NCI-H187 (cell line): ENCODE measurements at regions not wholly inside any gene's neighbourhood (a gene's known extent, or its start where the extent isn't known, plus 50 kb on each side); places are given as distances from the start of the nearest gene placed in this dataset.

ENCODE experiments used
- DNase-seq, 2 experiments: peaks; one replicate each; lab custom pipeline; 2025; lab: John Stamatoyannopoulos, UW

GRCh38 chr14:101467181-101467926, 93.9 kb upstream of the DIO3 start:
- no peak for DNase-seq

- DNase-seq = no peak
These were observed 91.7 kb upstream of the DIO3 start for GRCh38 chr14:101469382-101470247.

GRCh38 chr14:101470266-101470665, 91.0 kb upstream of the DIO3 start:
- DNase-seq = no peak

DNA sequence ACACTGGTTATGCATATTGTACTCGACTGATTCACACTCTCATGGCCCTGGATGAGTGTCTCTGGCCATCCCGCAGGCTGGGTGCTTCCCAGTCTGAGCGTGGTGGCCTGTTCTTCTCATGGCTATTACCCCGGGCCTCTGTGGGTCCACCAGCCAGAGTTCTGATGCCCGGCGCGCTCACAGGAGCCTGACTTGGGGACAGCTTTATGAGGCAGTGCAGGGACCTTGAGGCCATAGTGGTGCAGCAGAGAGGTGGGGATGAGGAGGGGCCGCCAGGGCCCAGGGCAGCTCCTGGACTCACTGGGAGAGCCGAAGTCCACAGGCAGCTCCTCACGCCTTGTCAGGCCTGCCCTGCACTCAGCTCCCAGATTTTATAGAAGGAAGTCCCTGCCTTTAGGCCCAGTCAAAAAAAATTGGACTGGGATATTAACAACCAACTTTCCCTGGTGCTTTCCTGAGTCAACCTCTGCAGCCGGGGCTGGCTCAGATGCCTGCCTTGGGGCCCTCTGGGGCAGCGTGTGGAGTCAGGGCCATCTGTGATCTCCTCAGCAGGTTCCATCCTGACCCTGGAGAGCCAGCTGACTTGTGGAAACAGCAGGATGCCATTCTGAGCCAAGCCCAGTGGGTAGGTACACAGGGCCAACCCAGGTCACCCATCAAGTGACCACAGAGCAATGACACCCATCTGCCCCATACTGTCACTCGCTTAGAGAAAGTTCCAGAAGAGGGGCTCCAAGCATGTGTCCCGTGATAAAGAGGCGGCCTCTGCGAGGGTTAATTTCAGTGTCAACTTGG, 89.4 kb upstream of the DIO3 start:
- no peak for DNase-seq

DNA sequence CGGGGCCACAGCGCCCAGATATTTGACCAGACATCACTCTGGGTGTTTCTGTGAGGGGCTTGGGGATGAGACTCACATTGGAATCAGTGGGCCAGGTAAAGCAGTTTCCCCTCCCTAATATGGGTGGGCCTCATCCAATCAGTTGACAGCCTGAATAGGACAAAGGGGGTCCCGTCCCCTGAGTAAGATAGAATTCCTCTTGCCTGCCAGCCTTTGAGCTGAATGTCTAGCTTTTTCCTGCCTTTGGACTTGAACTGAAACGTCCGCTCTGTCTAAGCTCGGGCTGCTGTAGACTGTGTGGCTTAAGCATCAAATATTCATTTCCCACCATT, 88.8 kb upstream of the DIO3 start:
- DNase-seq = no peak

GRCh38 chr14:101473045-101473729, 88.1 kb upstream of the DIO3 start:
- no peak for DNase-seq

- DNase-seq = no peak
These were observed 87.3 kb upstream of the DIO3 start for GRCh38 chr14:101473795-101474562.

GRCh38 chr14:101474563-101475455, 86.5 kb upstream of the DIO3 start:
- no peak for DNase-seq

- no peak for DNase-seq
These were observed 85.6 kb upstream of the DIO3 start for GRCh38 chr14:101475456-101476257.

GRCh38 chr14:101476258-101476915, 84.9 kb upstream of the DIO3 start:
- DNase-seq = no peak

DNA sequence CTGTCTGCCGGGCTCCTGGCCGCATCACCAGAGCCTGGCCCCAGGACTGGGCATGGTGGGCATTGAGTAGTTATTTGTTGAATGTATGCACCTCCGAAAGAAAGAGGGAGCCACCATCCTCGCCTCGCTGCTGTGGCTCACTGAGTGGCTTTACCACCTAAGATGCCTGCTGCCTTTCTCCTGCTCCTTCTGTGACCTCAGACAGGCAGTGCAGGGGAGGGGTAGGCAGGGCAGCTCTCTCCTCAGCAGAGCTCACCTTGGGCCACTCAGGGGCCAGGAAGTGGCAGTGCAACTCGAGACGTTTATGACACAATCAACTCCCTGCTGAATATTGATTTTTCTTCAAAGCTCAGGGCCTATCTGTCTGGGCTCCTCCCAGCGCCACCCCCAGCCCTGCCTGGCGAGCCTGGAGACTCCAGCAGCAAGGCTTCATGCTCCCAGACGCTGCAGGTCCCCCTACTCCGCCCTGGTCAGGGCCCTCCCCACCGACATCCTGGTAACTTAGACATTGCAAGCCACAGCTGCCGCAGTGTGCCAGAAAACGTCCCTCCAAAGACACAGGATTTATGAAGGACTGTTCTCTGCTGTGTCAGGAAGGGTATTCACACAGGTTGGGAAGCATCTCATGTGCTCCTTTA, 84.3 kb upstream of the DIO3 start:
- peak; percentile 89 to 92 for DNase-seq

DNA sequence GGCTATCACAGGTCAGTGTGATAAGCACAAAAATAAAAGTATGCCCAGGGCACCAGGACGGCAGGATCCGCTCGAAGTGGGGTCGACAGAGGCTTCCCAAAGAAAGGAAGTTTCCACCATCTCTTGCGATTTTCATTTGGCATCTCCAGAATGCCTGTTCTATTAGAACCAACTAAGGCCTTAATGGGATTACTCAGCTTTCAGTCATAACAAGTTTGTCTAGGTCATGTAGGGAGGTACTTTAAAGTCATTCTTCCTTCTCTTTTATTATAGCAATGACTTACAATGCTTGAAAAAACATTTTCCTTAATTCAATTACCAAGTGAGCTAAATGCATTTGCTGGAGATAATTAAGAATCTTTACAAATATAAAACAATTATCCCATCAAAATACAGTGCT, 83.6 kb upstream of the DIO3 start:
- DNase-seq = no peak

- DNase-seq = no peak
These were observed 83.2 kb upstream of the DIO3 start for GRCh38 chr14:101478096-101478495.

GRCh38 chr14:101478796-101479410, 82.4 kb upstream of the DIO3 start:
- no peak for DNase-seq

- peak; percentile 37 to 57 for DNase-seq
These were observed 81.1 kb upstream of the DIO3 start for GRCh38 chr14:101480022-101480746.

- no peak for DNase-seq
These were observed 80.4 kb upstream of the DIO3 start for GRCh38 chr14:101480747-101481530.
